ENCODE measurements at regions not wholly inside any gene's neighbourhood (a gene's known extent, or its start where the extent isn't known, plus 50 kb on each side); places are given as distances from the start of the nearest gene placed in this dataset.

- no peak for DNase-seq
Observed at GRCh38 chr9:107886826-107887225, 397.3 kb upstream of the KLF4 start.

- DNase-seq, result no peak
Observed at GRCh38 chr9:107883496-107884124, 394.0 kb upstream of the KLF4 start.

GRCh38 chr9:107881626-107882300 lies 392.2 kb upstream of the KLF4 start:
- no peak for DNase-seq

GRCh38 chr9:107878462-107878861 lies 388.9 kb upstream of the KLF4 start:
- DNase-seq, result no peak

GRCh38 chr9:107875571-107875980 lies 386.0 kb upstream of the KLF4 start:
- no peak for DNase-seq

- DNase-seq, result no peak
Observed at GRCh38 chr9:107874591-107875369, 385.2 kb upstream of the KLF4 start.

GRCh38 chr9:107874137-107874536 lies 384.6 kb upstream of the KLF4 start:
- DNase-seq, result no peak

GRCh38 chr9:107872457-107873192 lies 383.1 kb upstream of the KLF4 start:
- no peak for DNase-seq

GRCh38 chr9:107870927-107871680 lies 381.5 kb upstream of the KLF4 start:
- DNase-seq, result no peak

GRCh38 chr9:107870221-107870620 lies 380.7 kb upstream of the KLF4 start:
- no peak for DNase-seq

GRCh38 chr9:107869111-107869510 lies 379.5 kb upstream of the KLF4 start:
- no peak for DNase-seq

GRCh38 chr9:107868186-107868585 lies 378.6 kb upstream of the KLF4 start:
- DNase-seq, result no peak

- DNase-seq, result no peak
Observed at GRCh38 chr9:107867738-107868137, 378.2 kb upstream of the KLF4 start.

- no peak for DNase-seq
Observed at GRCh38 chr9:107866711-107867311, 377.2 kb upstream of the KLF4 start.

- DNase-seq, result no peak
Observed at GRCh38 chr9:107863396-107863795, 373.8 kb upstream of the KLF4 start.

GRCh38 chr9:107862881-107863280 lies 373.3 kb upstream of the KLF4 start:
- DNase-seq, result no peak

- no peak for DNase-seq
Observed at GRCh38 chr9:107862323-107862722, 372.8 kb upstream of the KLF4 start.

- DNase-seq, result no peak
Observed at GRCh38 chr9:107861075-107861474, 371.5 kb upstream of the KLF4 start.

GRCh38 chr9:107858260-107858659 lies 368.7 kb upstream of the KLF4 start:
- no peak for DNase-seq

- peak; percentile 14 for DNase-seq
Observed at GRCh38 chr9:107856633-107857032, 367.1 kb upstream of the KLF4 start.

- DNase-seq, result no peak
Observed at GRCh38 chr9:107855164-107855563, 365.6 kb upstream of the KLF4 start.

- DNase-seq, result no peak
Observed at GRCh38 chr9:107853461-107853860, 363.9 kb upstream of the KLF4 start.

Measured in EL (cell line).